GM18907 (cell line): ENCODE measurements at regions not wholly inside any gene's neighbourhood (a gene's known extent, or its start where the extent isn't known, plus 50 kb on each side); places are given as distances from the start of the nearest gene placed in this dataset.
"Not testable (repeated sequence)": the region's sequence is repeated elsewhere in the genome, so short reads cannot be mapped to it uniquely, and the experiment has no call there.

Experiments
- ATAC-seq: cut with Tn5 transposase; IDR thresholded peaks from one replicate; pipeline ENCODE4 v1.9.1; 2021; ENCODE audit warnings: mild to moderate bottlenecking, moderate library complexity; ENCODE audit not compliant: unreplicated experiment

- no peak for ATAC-seq
These were observed 211.6 kb upstream of the SAMSN1 start for GRCh38 chr21:14757533-14758327.

- no peak for ATAC-seq
These were observed 209.0 kb upstream of the SAMSN1 start for GRCh38 chr21:14755086-14755485.

- ATAC-seq = no peak
These were observed 208.6 kb upstream of the SAMSN1 start for GRCh38 chr21:14754682-14755081.

- no peak for ATAC-seq
These were observed 208.1 kb upstream of the SAMSN1 start for GRCh38 chr21:14754259-14754604.

GRCh38 chr21:14753466-14754258 lies 207.5 kb upstream of the SAMSN1 start:
- ATAC-seq = no peak

GRCh38 chr21:14753069-14753465 lies 207.0 kb upstream of the SAMSN1 start:
- no peak for ATAC-seq

- no peak for ATAC-seq
These were observed 206.3 kb upstream of the SAMSN1 start for GRCh38 chr21:14752345-14752909.

GRCh38 chr21:14751602-14752344 lies 205.7 kb upstream of the SAMSN1 start:
- ATAC-seq = no peak

GRCh38 chr21:14751011-14751410 lies 204.9 kb upstream of the SAMSN1 start:
- no peak for ATAC-seq

GRCh38 chr21:14750041-14750440 lies 203.9 kb upstream of the SAMSN1 start:
- ATAC-seq = no peak

- ATAC-seq = no peak
These were observed 202.5 kb upstream of the SAMSN1 start for GRCh38 chr21:14748662-14749061.

- no peak for ATAC-seq
These were observed 198.3 kb upstream of the SAMSN1 start for GRCh38 chr21:14744368-14744767.

- no peak for ATAC-seq
These were observed 196.0 kb upstream of the SAMSN1 start for GRCh38 chr21:14742119-14742518.

- no peak for ATAC-seq
These were observed 195.1 kb upstream of the SAMSN1 start for GRCh38 chr21:14741256-14741655.

GRCh38 chr21:14740692-14741091 lies 194.6 kb upstream of the SAMSN1 start:
- no peak for ATAC-seq

- ATAC-seq = no peak
These were observed 194.0 kb upstream of the SAMSN1 start for GRCh38 chr21:14740116-14740515.

- ATAC-seq = no peak
These were observed 193.5 kb upstream of the SAMSN1 start for GRCh38 chr21:14739590-14739989.

- not testable (repeated sequence) for ATAC-seq
These were observed 192.5 kb upstream of the SAMSN1 start for GRCh38 chr21:14738576-14738975.

- peak; percentile 67 for ATAC-seq
These were observed 191.8 kb upstream of the SAMSN1 start for GRCh38 chr21:14737922-14738321.

GRCh38 chr21:14737284-14737691 lies 191.2 kb upstream of the SAMSN1 start:
- ATAC-seq = no peak

- ATAC-seq = no peak
These were observed 190.6 kb upstream of the SAMSN1 start for GRCh38 chr21:14736672-14737071.
